ENCODE measurements at regions not wholly inside any gene's neighbourhood (a gene's known extent, or its start where the extent isn't known, plus 50 kb on each side); places are given as distances from the start of the nearest gene placed in this dataset.
"Not testable (repeated sequence)": the region's sequence is repeated elsewhere in the genome, so short reads cannot be mapped to it uniquely, and the experiment has no call there.

GRCh38 chr13:40023595-40024203 is 368.2 kb downstream of the COG6 start:
- CTCF ChIA-PET, result no interaction called here
- POLR2A ChIA-PET, result no interaction called here

- CTCF ChIA-PET, result no interaction called here
- POLR2A ChIA-PET, result no interaction called here
Observed at GRCh38 chr13:40024204-40024966, 368.9 kb downstream of the COG6 start.

GRCh38 chr13:40024967-40025714 is 369.7 kb downstream of the COG6 start:
- CTCF ChIA-PET, result interaction anchor here (1.3 kb wide), 1 partner anchor 82 kb away, joined by 4 read pairs; no protein-coding TSS in a partner anchor
- POLR2A ChIA-PET, result no interaction called here

- POLR2A ChIA-PET, result no interaction called here
- CTCF ChIA-PET, result interaction anchor here (1.3 kb wide), 1 partner anchor 83 kb away, joined by 4 read pairs; no protein-coding TSS in a partner anchor
Observed at GRCh38 chr13:40026174-40026585, 370.7 kb downstream of the COG6 start.

GRCh38 chr13:40026741-40027140 is 371.3 kb downstream of the COG6 start:
- CTCF ChIA-PET, result no interaction called here

GRCh38 chr13:40028446-40028845 is 373.0 kb downstream of the COG6 start:
- ChIA-PET CTCF (interaction anchor here (0.6 kb wide), 1 partner anchor 360 kb away, joined by 3 read pairs; no protein-coding TSS in a partner anchor), POLR2A (no interaction called here)

More at GRCh38 chr13:40026741-40027140, 371.3 kb downstream of the COG6 start:
- POLR2A ChIA-PET, result interaction anchor here (1.0 kb wide), 1 partner anchor 245 kb away, joined by 3 read pairs; no protein-coding TSS in a partner anchor

GRCh38 chr13:40031031-40031430 is 375.6 kb downstream of the COG6 start:
- POLR2A ChIA-PET, result no interaction called here
- CTCF ChIA-PET, result no interaction called here

- CTCF ChIA-PET, result no interaction called here
- POLR2A ChIA-PET, result no interaction called here
Observed at GRCh38 chr13:40039061-40039460, 383.6 kb downstream of the COG6 start.

- ChIA-PET CTCF (no interaction called here), POLR2A (no interaction called here)
Observed at GRCh38 chr13:40042991-40043390, 387.5 kb downstream of the COG6 start.

- CTCF ChIA-PET, result no interaction called here
Observed at GRCh38 chr13:40043764-40044163, 388.3 kb downstream of the COG6 start.

GRCh38 chr13:40047322-40047771 is 391.9 kb downstream of the COG6 start:
- ChIA-PET POLR2A (no interaction called here), CTCF (no interaction called here)

More at GRCh38 chr13:40043764-40044163, 388.3 kb downstream of the COG6 start:
- POLR2A ChIA-PET, result no interaction called here

- POLR2A ChIA-PET, result no interaction called here
- CTCF ChIA-PET, result no interaction called here
Observed at GRCh38 chr13:40048551-40048950, 393.1 kb downstream of the COG6 start.

GRCh38 chr13:40052954-40053353 is 397.5 kb downstream of the COG6 start:
- POLR2A ChIA-PET, result no interaction called here
- CTCF ChIA-PET, result no interaction called here

- CTCF ChIA-PET, result no interaction called here
- POLR2A ChIA-PET, result no interaction called here
Observed at GRCh38 chr13:40053401-40053800, 397.9 kb downstream of the COG6 start.

- CTCF ChIA-PET, POLR2A ChIA-PET: not testable (repeated sequence)
Observed at GRCh38 chr13:40054422-40054821, 399.0 kb downstream of the COG6 start.

GRCh38 chr13:40056898-40057619 is 401.6 kb downstream of the COG6 start:
- ChIA-PET POLR2A (no interaction called here), CTCF (no interaction called here)

GRCh38 chr13:40058757-40059236 is 403.3 kb downstream of the COG6 start:
- ChIA-PET POLR2A (no interaction called here), CTCF (no interaction called here)

GRCh38 chr13:40059540-40060232 is 404.2 kb downstream of the COG6 start:
- POLR2A ChIA-PET, result no interaction called here
- CTCF ChIA-PET, result interaction anchor here (1.6 kb wide), 1 partner anchor 9 kb away, joined by 6 read pairs; no protein-coding TSS in a partner anchor

- CTCF ChIA-PET, result interaction anchor here (0.9 to 1.6 kb wide), 2 partner anchors 9 to 160 kb away, joined by 3 to 6 read pairs; no protein-coding TSS in a partner anchor
- POLR2A ChIA-PET, result no interaction called here
Observed at GRCh38 chr13:40060296-40061007, 405.0 kb downstream of the COG6 start.
